ENCODE measurements at regions not wholly inside any gene's neighbourhood (a gene's known extent, or its start where the extent isn't known, plus 50 kb on each side); places are given as distances from the start of the nearest gene placed in this dataset.
"Not testable (repeated sequence)": the region's sequence is repeated elsewhere in the genome, so short reads cannot be mapped to it uniquely, and the experiment has no call there.

GRCh38 chrX:150119323-150119722 is 181.0 kb upstream of the EOLA2 start:
- no peak for DNase-seq

GRCh38 chrX:150125045-150125444 is 186.8 kb upstream of the EOLA2 start:
- not testable (repeated sequence) for DNase-seq

- DNase-seq, result no peak
Observed at GRCh38 chrX:150127216-150127615, 188.9 kb upstream of the EOLA2 start.

- no peak for DNase-seq
Observed at GRCh38 chrX:150143721-150144440, 205.6 kb upstream of the EOLA2 start.

- DNase-seq, result no peak
Observed at GRCh38 chrX:150146271-150146896, 208.1 kb upstream of the EOLA2 start.

GRCh38 chrX:150148749-150149672 is 210.7 kb upstream of the EOLA2 start:
- DNase-seq, result peak in 1 of 58 donors; percentile 18

GRCh38 chrX:150150076-150150779 is 211.9 kb upstream of the EOLA2 start:
- peak in 3 of 58 donors; percentile 1 to 12 (median 11) for DNase-seq

GRCh38 chrX:150150780-150151125 is 212.4 kb upstream of the MAMLD1 start:
- no peak for DNase-seq

GRCh38 chrX:150152036-150152435 is 211.1 kb upstream of the MAMLD1 start:
- DNase-seq, result no peak

GRCh38 chrX:150152546-150152945 is 210.6 kb upstream of the MAMLD1 start:
- no peak for DNase-seq

- DNase-seq, result no peak
Observed at GRCh38 chrX:150155436-150156035, 207.6 kb upstream of the MAMLD1 start.

GRCh38 chrX:150156615-150157014 is 206.5 kb upstream of the MAMLD1 start:
- DNase-seq, result no peak

- no peak for DNase-seq
Observed at GRCh38 chrX:150157291-150157690, 205.8 kb upstream of the MAMLD1 start.

- no peak for DNase-seq
Observed at GRCh38 chrX:150158554-150159332, 204.4 kb upstream of the MAMLD1 start.

- DNase-seq, result no peak
Observed at GRCh38 chrX:150159537-150159936, 203.6 kb upstream of the MAMLD1 start.

GRCh38 chrX:150160656-150161055 is 202.5 kb upstream of the MAMLD1 start:
- no peak for DNase-seq

- DNase-seq, result peak in 2 of 58 donors; percentile 13 to 28
Observed at GRCh38 chrX:150161193-150161592, 201.9 kb upstream of the MAMLD1 start.

- no peak for DNase-seq
Observed at GRCh38 chrX:150162141-150162540, 201.0 kb upstream of the MAMLD1 start.

GRCh38 chrX:150163221-150163930 is 199.7 kb upstream of the MAMLD1 start:
- DNase-seq, result no peak
